ENCODE measurements at regions not wholly inside any gene's neighbourhood (a gene's known extent, or its start where the extent isn't known, plus 50 kb on each side); places are given as distances from the start of the nearest gene placed in this dataset.

DNA sequence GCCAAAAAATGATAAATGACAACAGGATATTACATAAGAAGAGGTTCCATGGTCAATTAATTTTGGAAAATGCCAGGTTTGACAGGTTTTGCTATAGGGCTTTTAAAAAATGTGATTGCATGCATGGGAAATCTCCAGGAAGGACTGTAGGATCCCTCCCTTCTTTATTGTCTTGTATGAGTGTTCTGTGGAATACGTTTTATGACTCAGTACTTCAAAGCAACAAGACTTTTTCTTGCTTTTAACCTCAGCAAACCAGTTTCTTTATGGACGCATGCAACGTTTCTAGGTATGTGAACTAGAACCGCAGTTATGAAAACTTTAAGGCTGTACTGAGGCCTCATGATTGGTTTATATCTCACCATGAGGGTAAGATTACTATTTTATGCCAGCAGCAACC, 76.6 kb upstream of the NTRK2 start:
- no peak for DNase-seq

DNA sequence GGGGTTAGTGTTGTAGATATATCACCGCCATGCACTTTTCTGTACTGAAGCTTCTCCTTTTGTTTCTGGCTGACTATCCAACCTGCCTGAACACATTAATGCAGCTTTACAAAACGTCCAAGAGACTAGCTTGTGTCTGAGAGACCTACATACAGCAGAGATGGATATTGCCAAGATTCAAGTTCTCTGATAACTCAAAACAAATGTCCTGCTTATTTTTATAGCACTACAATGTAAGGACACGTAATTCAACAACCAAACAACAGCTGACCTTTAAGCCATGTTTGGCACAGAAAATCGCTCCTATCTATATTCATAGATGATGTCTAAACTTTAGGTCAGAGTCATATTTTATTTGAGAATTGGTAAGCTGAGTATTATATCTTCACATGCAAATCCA, 76.2 kb upstream of the NTRK2 start:
- DNase-seq: no peak

DNA sequence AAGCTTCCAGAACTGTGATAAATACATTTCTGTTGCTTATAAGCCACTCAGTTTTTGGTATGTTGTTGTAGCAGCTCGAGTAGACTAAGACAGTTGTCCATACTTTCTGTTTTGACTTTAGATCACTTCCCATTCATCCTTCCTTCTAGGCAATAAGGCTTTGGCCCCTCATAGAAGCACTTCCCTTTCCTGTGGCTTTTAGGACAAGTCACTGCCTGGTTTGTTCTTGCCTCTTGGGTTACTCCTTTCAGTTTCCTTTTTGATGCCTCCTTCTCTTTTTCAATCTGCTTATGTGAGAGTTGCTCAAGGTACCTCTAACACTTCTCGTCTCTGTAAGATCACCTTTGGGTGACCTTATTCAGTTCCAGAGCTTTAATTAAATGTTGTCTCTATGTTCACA, 72.4 kb upstream of the NTRK2 start:
- peak; percentile 8 to 22 for DNase-seq

DNA sequence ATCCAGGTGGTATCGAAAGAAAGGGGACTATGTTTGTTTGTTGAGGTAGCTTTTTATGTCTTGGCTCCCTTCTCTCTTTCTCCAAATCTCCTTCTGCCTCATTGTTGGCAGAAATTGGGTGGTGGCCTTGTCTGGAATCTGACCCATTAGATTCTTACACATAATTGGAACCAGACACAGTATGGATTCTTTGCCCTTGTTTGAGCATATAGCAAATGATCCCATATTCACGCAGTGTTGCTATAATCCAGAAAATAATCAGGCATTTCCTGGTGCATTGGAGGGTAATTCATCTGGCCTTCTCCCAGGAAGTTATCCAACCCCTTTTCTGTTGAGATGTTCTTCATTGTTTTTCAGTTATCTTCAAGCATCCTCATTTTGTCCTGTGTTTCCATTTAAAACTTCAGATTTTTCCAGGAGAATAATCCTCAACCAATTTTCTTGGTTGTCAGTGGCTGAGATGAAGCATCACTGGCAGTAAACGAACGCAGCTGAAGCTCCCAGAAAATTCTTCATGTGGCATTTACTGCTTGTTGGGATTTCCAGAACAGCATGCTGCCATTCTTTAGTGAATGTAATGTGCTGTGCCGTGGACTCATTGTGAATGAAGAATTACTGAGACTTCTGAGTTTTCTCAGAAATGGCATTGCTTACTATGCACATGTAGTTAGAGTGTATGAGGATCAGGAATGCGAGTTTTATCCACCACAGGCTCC, 70.5 kb upstream of the NTRK2 start:
- no peak for DNase-seq

DNA sequence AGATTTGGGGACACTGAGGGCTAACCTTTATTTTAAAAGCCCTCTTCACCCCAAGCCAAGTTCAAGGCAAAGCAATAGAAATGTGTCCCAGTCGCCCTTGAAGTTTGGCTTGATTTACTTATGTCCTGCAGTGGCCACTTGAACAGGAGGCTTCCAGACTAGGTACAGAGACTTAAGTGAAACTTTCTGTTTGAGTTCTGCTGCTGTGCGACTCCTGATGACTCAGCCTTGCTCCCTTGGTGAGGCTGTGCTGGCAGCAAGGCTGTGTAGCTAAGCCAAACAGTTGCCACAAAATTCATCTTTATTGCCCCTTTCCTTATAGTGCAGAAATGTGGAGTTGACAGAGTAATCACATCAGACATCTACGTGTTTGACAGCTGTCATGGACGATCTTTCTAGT, 68.8 kb upstream of the NTRK2 start:
- DNase-seq: no peak

DNA sequence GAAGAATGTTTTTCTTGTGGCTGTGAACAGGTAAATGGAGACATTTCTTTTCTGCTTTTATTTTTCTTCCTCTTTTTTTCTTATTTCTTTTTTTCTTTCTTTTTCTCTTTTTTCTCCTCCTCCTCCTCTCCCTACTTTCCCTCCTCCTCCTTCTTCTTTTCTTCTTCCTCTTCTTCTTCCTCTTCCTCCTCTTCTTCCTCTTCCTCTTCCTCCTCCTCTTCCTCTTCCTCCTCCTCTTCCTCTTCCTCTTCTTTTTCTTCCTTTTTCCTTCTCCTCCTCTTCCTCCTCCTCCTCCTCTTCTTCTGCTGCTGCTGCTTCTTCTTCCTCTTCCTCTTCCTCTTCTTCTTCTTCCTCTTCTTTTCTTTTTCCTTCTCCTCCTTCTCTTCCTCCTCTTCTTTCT, 65.3 kb upstream of the NTRK2 start:
- no peak for DNase-seq

DNA sequence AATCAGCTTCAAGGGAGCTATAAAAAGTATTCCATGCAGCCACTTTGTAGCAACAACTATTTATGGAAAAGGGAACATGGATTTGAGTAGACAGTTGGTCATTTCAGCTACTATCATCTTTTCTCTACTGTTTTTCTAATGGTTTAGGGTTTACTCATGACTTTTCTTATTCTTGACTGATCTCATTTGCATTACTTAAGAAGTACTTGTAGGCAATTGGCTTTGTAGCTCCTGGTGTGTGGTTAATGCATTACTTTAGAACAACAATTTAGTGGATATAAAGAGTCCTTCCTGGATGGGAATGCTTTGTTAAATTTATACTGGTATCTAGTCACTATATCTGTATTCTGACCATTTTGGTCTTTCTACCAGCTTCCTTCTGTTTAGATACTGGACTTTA, 59.8 kb upstream of the NTRK2 start:
- DNase-seq: no peak

DNA sequence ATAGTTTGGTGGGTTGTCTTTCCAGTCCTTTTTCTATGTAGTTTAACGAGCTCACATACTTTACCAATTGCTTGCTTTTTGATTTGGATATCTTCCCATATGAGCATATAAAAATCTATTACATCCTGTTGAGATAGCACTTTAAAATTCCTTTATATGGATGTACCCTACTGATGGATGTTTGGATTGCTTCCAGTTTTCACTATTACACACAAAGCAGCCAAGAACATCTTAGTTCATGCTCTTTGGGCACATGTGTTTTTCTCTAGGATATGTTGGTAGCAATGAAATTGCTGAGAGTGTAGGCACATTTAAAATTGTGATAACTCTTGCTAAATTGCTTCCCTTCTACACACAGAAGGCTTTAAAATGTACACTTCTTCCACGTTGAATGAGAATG, 56.1 kb upstream of the NTRK2 start:
- no peak for DNase-seq

DNA sequence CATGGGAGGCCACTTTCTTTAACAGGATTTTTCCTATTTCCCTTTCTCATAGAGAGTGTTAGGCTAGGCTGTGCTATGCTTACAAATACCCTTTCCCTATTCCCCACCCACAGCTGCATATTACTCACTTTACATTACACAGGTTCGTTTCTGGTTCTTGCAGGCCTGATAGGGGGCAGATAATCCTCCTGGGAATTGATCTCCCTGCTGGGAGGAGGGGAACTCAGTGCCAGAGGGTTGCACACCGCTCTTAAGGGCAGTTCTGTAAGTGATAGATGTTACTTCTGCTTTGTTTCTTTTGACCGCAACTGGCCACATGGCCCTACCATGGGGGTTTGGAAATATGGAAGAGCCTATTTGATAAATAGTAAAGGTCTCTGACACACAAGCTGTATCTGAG, 54.0 kb upstream of the NTRK2 start:
- DNase-seq: no peak

DNA sequence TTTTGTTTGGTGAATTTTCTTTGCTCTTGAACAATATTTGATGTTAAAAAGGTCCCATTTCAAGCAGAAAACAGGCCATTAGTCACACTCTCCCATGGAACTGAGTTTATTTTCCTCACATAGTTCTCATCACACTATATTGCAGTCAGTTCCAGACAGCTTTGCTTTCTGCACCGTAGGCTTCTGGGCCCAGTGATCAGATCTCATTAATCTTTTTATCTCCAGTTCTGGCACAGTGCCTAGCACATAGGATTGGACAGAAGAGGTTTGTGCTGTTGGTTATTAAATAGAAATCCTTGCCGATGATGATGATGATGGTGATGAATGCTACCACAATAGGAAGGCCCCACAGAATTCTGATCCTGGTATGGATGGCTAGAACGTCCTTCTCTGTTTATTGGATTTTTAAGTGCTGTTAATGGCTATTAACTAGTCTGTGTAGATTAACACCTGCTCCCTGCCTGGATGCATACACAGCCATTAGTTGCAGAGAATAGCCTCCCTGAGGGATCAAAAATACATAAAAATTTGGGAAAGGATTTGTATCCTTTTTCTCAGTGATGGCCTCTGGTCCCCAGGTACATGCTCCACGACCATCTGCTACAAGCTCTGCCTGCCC, 52.0 kb upstream of the NTRK2 start:
- DNase-seq: no peak

All from AML-193 (cell line).